HG03520 (cell line): ENCODE measurements at regions not wholly inside any gene's neighbourhood (a gene's known extent, or its start where the extent isn't known, plus 50 kb on each side); places are given as distances from the start of the nearest gene placed in this dataset.
"Not testable (repeated sequence)": the region's sequence is repeated elsewhere in the genome, so short reads cannot be mapped to it uniquely, and the experiment has no call there.

Experiments used
- ATAC-seq: cut with Tn5 transposase; IDR thresholded peaks from one replicate; pipeline ENCODE4 v1.9.1; 2021; ENCODE audit warnings: mild to moderate bottlenecking, moderate library complexity; ENCODE audit not compliant: unreplicated experiment

GRCh38 chr2:16773080-16773713 lies 107.6 kb upstream of the CYRIA start:
- peak; percentile 91 for ATAC-seq

GRCh38 chr2:16767789-16768476 lies 102.3 kb upstream of the CYRIA start:
- no peak for ATAC-seq

DNA sequence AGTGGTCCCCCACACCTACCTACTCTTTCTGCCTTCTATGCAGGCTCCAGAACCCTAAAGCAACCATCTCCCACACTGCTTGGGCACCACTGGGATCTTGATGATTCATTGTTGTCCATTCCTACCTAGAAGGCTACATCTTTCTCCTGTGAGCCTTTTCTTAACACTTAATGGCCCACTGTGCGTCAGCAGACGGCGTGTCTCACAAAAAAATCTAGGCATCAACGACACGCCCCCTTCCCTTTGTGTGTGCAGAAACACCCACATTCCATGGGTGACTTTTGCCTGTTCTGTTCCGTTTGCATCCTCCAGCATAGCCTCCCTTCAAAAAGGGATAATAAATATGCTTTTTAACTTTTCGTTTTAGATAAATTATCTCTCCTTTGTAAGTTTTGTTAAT lies 99.7 kb upstream of the CYRIA start:
- ATAC-seq: no peak

GRCh38 chr2:16764487-16764886 lies 98.9 kb upstream of the CYRIA start:
- ATAC-seq: no peak

DNA sequence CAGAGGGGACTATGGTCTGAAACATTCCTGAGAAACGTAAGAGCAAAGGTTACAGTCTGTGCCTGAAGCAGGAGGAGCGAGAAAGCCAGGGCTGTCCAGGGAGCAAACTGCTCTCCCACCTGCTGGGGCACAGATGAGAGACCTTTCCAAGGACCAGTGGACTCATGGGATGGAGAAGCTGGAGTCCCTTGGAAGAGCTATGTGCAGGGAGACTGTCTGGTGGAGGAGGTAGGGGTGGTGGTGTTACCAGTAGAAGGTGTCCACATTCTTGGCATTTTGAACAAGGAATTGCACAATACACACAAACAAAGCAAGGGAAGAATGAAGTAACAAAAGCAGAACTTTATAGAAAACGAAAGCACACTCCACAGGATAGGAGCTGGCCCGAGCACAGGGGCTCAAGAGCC lies 97.9 kb upstream of the CYRIA start:
- no peak for ATAC-seq

GRCh38 chr2:16763056-16763455 lies 97.4 kb upstream of the CYRIA start:
- ATAC-seq: no peak

- no peak for ATAC-seq
These were observed 94.8 kb upstream of the CYRIA start for GRCh38 chr2:16760426-16760825.

DNA sequence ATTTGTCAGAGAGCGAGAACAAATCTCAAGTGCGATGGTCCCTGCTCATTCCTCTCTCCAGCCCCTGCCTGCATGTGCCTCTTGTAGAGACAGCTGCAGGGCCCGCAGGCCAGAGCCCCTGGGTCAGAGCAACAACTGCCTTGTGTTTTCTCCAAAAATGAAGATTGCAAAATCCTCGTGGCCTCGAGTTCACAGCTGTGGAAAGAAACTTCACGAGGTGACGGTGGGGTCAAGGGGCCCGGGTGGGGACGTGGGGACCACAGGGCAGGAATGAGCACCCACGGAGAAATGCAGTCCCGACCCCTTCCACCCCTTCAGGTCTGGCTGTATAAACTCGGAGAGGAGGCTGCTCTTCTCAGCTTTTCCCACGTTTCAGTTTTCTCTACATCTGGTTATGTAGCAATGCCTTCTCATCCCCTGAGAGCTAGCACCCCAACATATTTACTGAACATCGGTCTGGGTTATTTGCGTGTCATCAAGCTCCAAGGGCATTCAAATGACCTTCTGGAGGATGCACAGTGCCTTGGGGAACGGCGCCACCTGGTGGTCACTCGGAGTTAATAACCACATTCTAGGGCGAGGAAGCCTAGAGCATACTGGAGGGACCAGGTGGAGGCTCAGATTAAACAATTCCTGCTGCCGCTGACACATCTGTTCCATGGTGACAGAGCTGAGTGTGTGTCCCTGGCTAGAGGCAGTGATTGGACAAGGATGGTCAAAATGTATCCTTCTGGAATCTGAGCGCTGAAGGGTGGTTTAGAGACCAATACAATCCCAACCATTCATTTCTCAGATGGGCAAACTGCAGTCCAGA lies 91.4 kb upstream of the CYRIA start:
- ATAC-seq: peak; percentile 95

DNA sequence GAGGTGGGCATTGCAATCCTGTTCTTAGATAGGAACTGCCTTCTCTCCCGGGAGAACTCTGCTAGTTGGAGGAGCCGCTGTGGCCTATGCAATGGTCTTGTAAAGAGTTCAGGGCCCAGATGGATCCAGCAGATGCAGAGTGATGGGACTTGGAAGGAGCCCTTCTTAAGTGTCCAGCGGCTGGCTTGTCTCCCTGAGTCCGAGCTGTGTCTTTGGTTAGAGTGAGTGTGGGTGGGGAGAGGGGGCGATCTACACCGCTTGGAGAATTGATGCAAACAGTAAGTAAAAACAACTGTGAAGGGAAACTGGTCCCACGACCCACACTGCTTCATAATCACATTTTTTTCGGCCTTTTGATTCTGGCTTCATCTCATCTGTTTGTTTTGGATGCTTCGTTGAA lies 89.8 kb upstream of the CYRIA start:
- ATAC-seq: no peak

DNA sequence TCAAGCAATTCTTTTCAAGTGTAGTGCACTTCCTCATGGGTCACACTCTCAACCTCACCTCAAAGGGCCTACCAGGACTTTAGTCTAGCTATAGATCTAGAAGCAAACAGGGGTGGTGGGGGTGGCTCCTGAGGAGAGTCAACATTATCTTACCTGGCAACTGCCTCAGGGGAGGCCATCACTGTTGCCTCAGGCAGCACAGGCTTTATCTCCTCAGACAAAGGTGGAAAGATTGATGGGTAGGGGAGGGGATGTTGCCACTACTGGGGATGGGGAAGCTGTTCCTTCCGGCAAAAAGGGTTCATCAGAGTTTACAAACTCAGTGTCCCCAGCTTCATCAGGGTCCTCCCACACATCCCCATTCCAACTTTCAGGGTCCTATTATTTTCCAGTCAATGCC lies 87.4 kb upstream of the CYRIA start:
- ATAC-seq: not testable (repeated sequence)

DNA sequence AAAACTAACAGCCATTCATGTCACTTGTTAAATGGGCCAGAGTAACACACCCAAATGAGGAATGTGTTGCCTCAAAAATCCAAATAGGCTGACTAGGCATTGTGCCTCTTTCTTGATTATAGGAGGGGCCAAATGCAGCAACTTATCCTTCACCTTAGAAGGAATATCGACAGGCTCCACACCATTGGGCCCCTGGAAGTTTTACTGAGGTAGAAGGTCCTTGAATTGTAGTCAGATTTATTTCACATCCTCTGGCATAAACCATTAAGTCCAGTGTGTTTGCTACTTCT lies 85.2 kb upstream of the CYRIA start:
- ATAC-seq: not testable (repeated sequence)

GRCh38 chr2:16750175-16750924 lies 84.7 kb upstream of the CYRIA start:
- no peak for ATAC-seq

DNA sequence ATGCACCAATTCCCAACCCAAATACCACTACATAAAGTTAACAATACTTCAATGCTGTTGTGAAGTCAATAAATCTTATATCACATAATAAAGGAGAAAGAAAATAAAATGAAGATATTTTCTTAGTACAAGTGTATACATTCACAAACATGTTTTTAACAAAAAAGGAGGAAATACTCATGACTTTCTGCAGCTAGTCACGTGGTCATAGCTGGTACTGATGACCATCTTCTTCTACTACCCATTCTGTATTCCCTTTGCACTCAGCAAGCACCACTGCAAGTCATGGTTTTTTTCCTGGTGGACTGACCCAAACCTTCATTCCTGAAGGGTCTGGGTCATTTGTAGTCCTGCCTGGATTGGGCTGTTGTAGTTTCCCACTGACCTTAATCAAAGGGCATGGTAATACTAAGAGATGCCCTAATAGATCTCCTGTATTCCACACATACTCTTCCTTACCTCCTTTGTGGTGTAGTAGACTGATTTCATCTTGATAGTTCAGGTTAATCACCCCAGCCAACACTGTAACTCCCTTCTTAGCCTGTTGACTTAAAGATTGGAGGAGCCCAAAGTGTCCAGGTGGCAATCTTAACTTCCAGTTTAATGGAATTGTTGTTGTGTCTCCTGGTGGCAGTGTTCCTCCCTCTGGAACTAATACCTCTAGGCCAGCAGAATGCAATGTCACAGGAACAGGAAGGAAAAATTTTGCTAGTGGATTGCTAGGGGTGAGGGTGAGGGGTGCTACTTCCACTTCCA lies 83.1 kb upstream of the CYRIA start:
- not testable (repeated sequence) for ATAC-seq

DNA sequence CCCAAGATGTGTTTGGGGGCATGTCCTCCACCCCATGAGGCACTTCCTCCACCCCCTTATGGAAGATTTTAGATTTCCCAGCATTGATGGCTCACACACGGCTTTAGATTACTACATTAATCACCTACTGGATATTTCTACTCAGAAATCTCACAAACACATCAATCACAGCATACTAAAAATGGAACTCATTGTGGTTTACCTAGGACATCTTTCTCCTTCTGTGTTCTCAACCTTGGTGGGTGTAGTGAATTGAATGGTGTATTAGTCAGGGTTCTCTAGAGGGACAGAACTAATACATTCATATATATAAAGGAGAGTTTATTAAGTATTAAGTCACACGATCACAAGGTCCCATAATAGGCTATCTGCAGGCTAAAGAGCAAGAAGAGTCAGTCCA lies 82.1 kb upstream of the CYRIA start:
- no peak for ATAC-seq

DNA sequence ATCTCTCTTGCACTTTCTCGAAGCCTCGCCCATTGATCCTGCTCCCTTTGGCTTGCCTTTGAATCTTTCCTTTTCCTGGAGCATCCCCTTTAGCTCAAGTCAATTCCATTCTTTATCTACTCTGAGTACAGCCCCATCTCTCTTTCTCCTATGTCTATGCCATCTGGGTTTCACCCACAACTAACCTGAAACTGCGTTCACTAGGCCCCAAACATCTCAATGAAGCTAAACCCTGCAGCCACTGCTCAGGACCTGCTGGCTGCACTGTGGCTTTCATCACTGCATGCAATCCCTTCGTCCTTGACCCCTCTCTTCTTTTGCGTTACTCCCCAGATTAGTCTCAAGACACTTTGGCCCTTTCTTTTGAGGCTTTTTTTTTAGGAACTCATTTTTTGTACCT lies 81.6 kb upstream of the CYRIA start:
- ATAC-seq: no peak

DNA sequence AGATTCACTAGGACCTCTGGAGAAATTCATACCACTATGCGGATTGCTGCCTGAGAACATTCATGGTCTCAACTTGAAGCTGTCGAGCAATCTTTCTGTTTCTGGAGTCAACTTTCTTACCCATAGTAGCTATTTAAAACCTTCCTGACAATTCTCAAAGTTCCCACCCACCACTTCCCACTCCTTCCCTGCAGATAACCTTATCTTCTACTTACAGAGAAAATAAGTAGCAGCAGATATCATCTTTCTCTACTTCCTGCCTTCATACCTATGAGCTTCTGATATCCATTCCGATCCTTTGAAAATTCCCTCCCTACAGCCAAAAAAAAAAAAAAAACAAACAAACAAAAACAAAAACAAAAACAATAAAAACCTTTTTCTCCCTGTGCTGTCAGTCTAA lies 81.2 kb upstream of the CYRIA start:
- no peak for ATAC-seq

DNA sequence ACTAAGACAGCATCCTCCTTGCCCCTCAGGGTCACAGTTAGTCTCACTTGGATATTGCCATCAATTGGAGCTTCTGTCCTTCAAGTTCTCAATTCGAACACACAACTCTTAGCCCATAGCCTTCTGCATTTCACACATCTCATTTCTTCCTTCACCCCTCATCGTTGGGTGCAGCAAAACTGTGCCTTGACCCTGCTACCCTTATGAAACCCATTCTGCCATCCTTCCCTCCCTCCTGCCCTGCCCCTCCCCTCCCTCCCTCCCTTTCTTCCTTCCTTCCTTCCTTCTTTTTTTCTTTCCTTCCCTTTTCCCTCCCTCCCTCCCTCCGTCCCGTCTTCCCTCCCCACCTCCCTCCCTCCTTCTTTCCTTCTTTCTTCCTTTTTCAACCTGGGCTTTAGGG lies 80.7 kb upstream of the CYRIA start:
- ATAC-seq: no peak

- no peak for ATAC-seq
These were observed 79.8 kb upstream of the CYRIA start for GRCh38 chr2:16745466-16745865.

GRCh38 chr2:16744521-16744920 lies 78.9 kb upstream of the CYRIA start:
- ATAC-seq: no peak

- no peak for ATAC-seq
These were observed 76.4 kb upstream of the CYRIA start for GRCh38 chr2:16742026-16742425.

DNA sequence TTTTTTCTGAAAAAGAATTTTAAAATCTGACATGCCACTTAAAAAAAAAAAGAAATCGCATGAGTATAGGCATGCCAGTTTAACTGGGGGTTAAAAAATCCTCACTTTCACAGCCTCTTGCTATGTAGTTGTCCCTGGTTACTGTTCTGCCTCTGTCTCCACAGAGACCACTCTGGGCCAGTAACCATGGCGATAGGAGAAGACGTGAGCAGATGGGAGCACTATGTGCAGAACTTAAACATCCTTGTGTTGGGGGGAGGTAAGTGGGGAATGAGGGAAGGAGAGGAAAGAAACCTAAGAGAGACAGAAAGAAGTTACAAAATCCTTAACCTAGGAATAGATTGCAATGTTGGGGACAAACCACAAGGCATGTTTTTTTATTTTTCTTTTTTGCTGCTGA lies 75.9 kb upstream of the CYRIA start:
- no peak for ATAC-seq
